Liver (tissue), 8 donors: ENCODE measurements at regions not wholly inside any gene's neighbourhood (a gene's known extent, or its start where the extent isn't known, plus 50 kb on each side); places are given as distances from the start of the nearest gene placed in this dataset.

Experiments used
- DNase-seq: peaks from one replicate; pipeline ENCODE4 v3.0.0-alpha.2; 2017; ENCODE audit warnings: low spot score
- H3K27ac ChIP-seq, 2 donors: one replicate each; pipeline ENCODE4 v1.7.0; 2013; ENCODE audit warnings: inconsistent platforms in 2 of 2, low read length in 2 of 2, control low read depth in 1 of 2, low read depth in 1 of 2, mild to moderate bottlenecking in 1 of 2
- H3K27me3 ChIP-seq, 4 donors: one replicate each; pipeline versions ENCODE4 v1.6.1 to v1.7.0; 2013; ENCODE audit warnings: low read length in 3 of 4, inconsistent platforms in 1 of 4, mild to moderate bottlenecking in 1 of 4, moderate library complexity in 1 of 4; ENCODE audit not compliant: control insufficient read depth in 4 of 4, insufficient read depth in 4 of 4
- H3K36me3 ChIP-seq, 4 donors: one replicate each; pipeline versions ENCODE4 v1.6.1 to v1.7.0; 2013; ENCODE audit warnings: low read length in 3 of 4, mild to moderate bottlenecking in 3 of 4, low read depth in 1 of 4, moderate library complexity in 1 of 4; ENCODE audit not compliant: control insufficient read depth in 4 of 4, insufficient read depth in 3 of 4
- H3K4me1 ChIP-seq, 4 donors: one replicate each; pipeline versions ENCODE4 v1.6.1 to v1.7.0; 2013; ENCODE audit warnings: low read length in 3 of 4, mild to moderate bottlenecking in 3 of 4, moderate library complexity in 1 of 4; ENCODE audit not compliant: control insufficient read depth in 4 of 4, insufficient read depth in 4 of 4
- H3K4me3 ChIP-seq, 3 donors: one replicate each; pipeline versions ENCODE4 v1.6.1 to v1.7.0; 2013; ENCODE audit warnings: low read length in 3 of 3, control low read depth in 1 of 3, low read depth in 1 of 3, mild to moderate bottlenecking in 1 of 3
- H3K9ac ChIP-seq, 2 donors: one replicate each; pipeline ENCODE4 v1.7.0; 2013; ENCODE audit warnings: low read length in 2 of 2, mild to moderate bottlenecking in 2 of 2, moderate library complexity in 2 of 2, control low read depth in 1 of 2, low read depth in 1 of 2
- H3K9me3 ChIP-seq, 4 donors: one replicate each; pipeline versions ENCODE4 v1.6.1 to v1.7.0; 2013; ENCODE audit warnings: low read length in 3 of 4; ENCODE audit not compliant: control insufficient read depth in 4 of 4
- ATF3 ChIP-seq: IDR thresholded peaks from 2 replicates; pipeline ENCODE4 v1.6.1; 2016; ENCODE audit warnings: antibody characterized with exemption
- CTCF ChIP-seq: fragments of 150-350 bp; IDR thresholded peaks from 2 replicates; pipeline ENCODE4 v1.5.1; 2017; ENCODE audit warnings: improper control_type of control experiment, low read depth, low read length; ENCODE audit not compliant: missing input control
- EGR1 ChIP-seq, 2 donors: IDR thresholded peaks; 2 replicates each; pipeline ENCODE4 v1.6.1; 2016 to 2018; ENCODE audit warnings: antibody characterized with exemption in 2 of 2, low read depth in 2 of 2
- FOXA1 ChIP-seq: IDR thresholded peaks from 2 replicates; pipeline ENCODE4 v1.6.1; 2016; ENCODE audit warnings: antibody characterized with exemption
- FOXA2 ChIP-seq: IDR thresholded peaks from 2 replicates; pipeline ENCODE4 v1.6.1; 2016; ENCODE audit warnings: antibody characterized with exemption
- GABPA ChIP-seq, 2 donors: IDR thresholded peaks in 1 of 2; conservative IDR thresholded peaks in 1 of 2; 2 replicates each; pipeline ENCODE4 v1.6.1; 2016; ENCODE audit warnings: antibody characterized with exemption in 2 of 2, mild to moderate bottlenecking in 1 of 2, moderate library complexity in 1 of 2
- HNF4A ChIP-seq, 2 donors: conservative IDR thresholded peaks; 2 replicates each; pipeline ENCODE4 v1.6.1; 2016; ENCODE audit warnings: antibody characterized with exemption in 2 of 2, mild to moderate bottlenecking in 2 of 2
- HNF4G ChIP-seq: IDR thresholded peaks from 2 replicates; pipeline ENCODE4 v1.6.1; 2016; ENCODE audit warnings: antibody characterized with exemption
- JUND ChIP-seq, 2 donors: IDR thresholded peaks; 2 replicates each; pipeline ENCODE4 v1.6.1; 2016; ENCODE audit warnings: antibody characterized with exemption in 2 of 2
- MAX ChIP-seq: IDR thresholded peaks from 2 replicates; pipeline ENCODE4 v1.6.1; 2016; ENCODE audit warnings: antibody characterized with exemption
- NR2F2 ChIP-seq: IDR thresholded peaks from 2 replicates; pipeline ENCODE4 v1.6.1; 2016; ENCODE audit warnings: antibody characterized with exemption
- RAD21 ChIP-seq, 2 donors: IDR thresholded peaks; 2 replicates each; pipeline ENCODE4 v1.6.1; 2016; ENCODE audit warnings: antibody characterized with exemption in 2 of 2, mild to moderate bottlenecking in 2 of 2
- RXRA ChIP-seq, 2 donors: IDR thresholded peaks; 2 replicates each; pipeline ENCODE4 v1.6.1; 2017 to 2018; ENCODE audit warnings: antibody characterized with exemption in 2 of 2, mild to moderate bottlenecking in 1 of 2
- SP1 ChIP-seq: IDR thresholded peaks from 2 replicates; pipeline ENCODE4 v1.6.1; 2018; ENCODE audit warnings: antibody characterized with exemption, mild to moderate bottlenecking
- TAF1 ChIP-seq: conservative IDR thresholded peaks from 2 replicates; pipeline ENCODE4 v1.6.1; 2016; ENCODE audit warnings: antibody characterized with exemption, mild to moderate bottlenecking
- YY1 ChIP-seq: IDR thresholded peaks from 2 replicates; pipeline ENCODE4 v1.6.1; 2016; ENCODE audit warnings: antibody characterized with exemption, mild to moderate bottlenecking
- ZBTB33 ChIP-seq: IDR thresholded peaks from 2 replicates; pipeline ENCODE4 v1.6.1; 2016; ENCODE audit warnings: antibody characterized with exemption
- WGBS: extraction: QIAGEN DNeasy Blood & Tissue Kit; methylation state at CpG from one replicate; pipeline ENCODE4 v1.1.7; 2013; 5-methylcytosine and 5-hydroxymethylcytosine counted together
- TF ChIP-seq, protein P1 (sequence below): IDR thresholded peaks from 2 replicates; pipeline ENCODE4 v1.6.1; 2016; ENCODE audit warnings: antibody characterized with exemption, mild to moderate bottlenecking
- donor health status: healthy.
- donor health status: healthy.
- donor health status: healthy.
- donor health status: healthy.
- donor health status: healthy.

GRCh38 chr10:85457191-85457590, 909.4 kb downstream of the GRID1 start:
- H3K4me3 ChIP-seq = no peak overlapping the region
- TF ChIP-seq ZBTB33 = no peak
- TF ChIP-seq HNF4G = no peak
- TF ChIP-seq CTCF = no peak
- TF ChIP-seq YY1 = no peak
- no peak for TF ChIP-seq TAF1
- TF ChIP-seq EGR1 (IDR thresholded peaks at IDR 0.05; ENCODE audit: low read depth in 2 of 2) = no peak
- no peak for TF ChIP-seq NR2F2
- TF ChIP-seq, protein P1, sequence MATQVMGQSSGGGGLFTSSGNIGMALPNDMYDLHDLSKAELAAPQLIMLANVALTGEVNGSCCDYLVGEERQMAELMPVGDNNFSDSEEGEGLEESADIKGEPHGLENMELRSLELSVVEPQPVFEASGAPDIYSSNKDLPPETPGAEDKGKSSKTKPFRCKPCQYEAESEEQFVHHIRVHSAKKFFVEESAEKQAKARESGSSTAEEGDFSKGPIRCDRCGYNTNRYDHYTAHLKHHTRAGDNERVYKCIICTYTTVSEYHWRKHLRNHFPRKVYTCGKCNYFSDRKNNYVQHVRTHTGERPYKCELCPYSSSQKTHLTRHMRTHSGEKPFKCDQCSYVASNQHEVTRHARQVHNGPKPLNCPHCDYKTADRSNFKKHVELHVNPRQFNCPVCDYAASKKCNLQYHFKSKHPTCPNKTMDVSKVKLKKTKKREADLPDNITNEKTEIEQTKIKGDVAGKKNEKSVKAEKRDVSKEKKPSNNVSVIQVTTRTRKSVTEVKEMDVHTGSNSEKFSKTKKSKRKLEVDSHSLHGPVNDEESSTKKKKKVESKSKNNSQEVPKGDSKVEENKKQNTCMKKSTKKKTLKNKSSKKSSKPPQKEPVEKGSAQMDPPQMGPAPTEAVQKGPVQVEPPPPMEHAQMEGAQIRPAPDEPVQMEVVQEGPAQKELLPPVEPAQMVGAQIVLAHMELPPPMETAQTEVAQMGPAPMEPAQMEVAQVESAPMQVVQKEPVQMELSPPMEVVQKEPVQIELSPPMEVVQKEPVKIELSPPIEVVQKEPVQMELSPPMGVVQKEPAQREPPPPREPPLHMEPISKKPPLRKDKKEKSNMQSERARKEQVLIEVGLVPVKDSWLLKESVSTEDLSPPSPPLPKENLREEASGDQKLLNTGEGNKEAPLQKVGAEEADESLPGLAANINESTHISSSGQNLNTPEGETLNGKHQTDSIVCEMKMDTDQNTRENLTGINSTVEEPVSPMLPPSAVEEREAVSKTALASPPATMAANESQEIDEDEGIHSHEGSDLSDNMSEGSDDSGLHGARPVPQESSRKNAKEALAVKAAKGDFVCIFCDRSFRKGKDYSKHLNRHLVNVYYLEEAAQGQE = no peak
- no peak for TF ChIP-seq JUND (IDR thresholded peaks at IDR 0.05)
- TF ChIP-seq HNF4A (conservative IDR thresholded peaks at IDR 0.05) = no peak
- no peak for TF ChIP-seq FOXA1
- no peak for TF ChIP-seq SP1
- no peak overlapping the region for H3K27ac ChIP-seq
- peaks cover 0 to 2% (median 0%) of the 10 kb centered on the region in 4 donors for H3K27me3 ChIP-seq
- H3K9ac ChIP-seq = no peak overlapping the region
- no peaks in the 10 kb centered on the region for H3K9me3 ChIP-seq
- WGBS = 31% methylated on average over 2 of the region's 2 CpGs
- DNase-seq = no peak
- H3K36me3 ChIP-seq = no peaks in the 10 kb centered on the region
- H3K4me1 ChIP-seq = no peaks in the 10 kb centered on the region

DNA sequence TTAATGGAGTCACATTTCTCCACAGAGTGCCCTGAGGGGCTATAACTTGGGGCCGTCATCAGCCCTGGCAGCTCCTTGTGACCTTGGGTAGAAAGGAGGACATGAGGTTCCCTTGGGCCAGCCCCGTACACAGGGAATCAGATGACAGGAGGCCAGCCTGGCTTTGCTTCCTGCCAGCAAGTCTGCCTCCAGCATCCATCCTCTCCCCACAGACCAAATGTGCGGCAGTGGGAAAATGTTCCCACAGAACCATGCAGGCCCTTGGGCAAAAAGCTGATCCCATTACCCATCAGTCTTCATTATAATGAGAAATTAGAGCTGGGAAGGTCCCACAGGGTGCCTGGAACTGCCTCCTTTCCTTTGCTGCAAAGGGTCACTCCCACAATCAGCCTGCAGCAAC, 908.3 kb downstream of the GRID1 start:
- Histone ChIP-seq H3K4me1 (no peaks in the 10 kb centered on the region), H3K36me3 (no peaks in the 10 kb centered on the region), H3K27ac (no peak overlapping the region), H3K4me3 (no peak overlapping the region), H3K9me3 (no peaks in the 10 kb centered on the region), H3K27me3 (peaks cover 0 to 2% (median 0%) of the 10 kb centered on the region in 4 donors), H3K9ac (no peak overlapping the region)
- 84% methylated on average over 3 of the region's 3 CpGs for WGBS
- DNase-seq = no peak
- TF ChIP-seq ATF3 (no peak), ZBTB33 (no peak), NR2F2 (no peak), EGR1 (IDR thresholded peaks at IDR 0.05; ENCODE audit: low read depth in 2 of 2) (no peak), MAX (no peak), JUND (IDR thresholded peaks at IDR 0.05) (no peak), TAF1 (no peak), RXRA (IDR thresholded peaks at IDR 0.05) (no peak), YY1 (no peak), RAD21 (IDR thresholded peaks at IDR 0.05) (no peak), HNF4G (no peak), HNF4A (conservative IDR thresholded peaks at IDR 0.05) (no peak), GABPA (IDR thresholded peaks at IDR 0.05 in 1 of 2, conservative IDR thresholded peaks at IDR 0.05 in 1 of 2) (no peak), SP1 (no peak), FOXA2 (no peak)
- TF ChIP-seq, protein P1 = no peak
